D721Med (cell line): ENCODE measurements at regions not wholly inside any gene's neighbourhood (a gene's known extent, or its start where the extent isn't known, plus 50 kb on each side); places are given as distances from the start of the nearest gene placed in this dataset.

Source experiments
- DNase-seq: peaks from one replicate; pipeline ENCODE4 v3.0.0; 2011; ENCODE audit warnings: low spot score; ENCODE audit not compliant: insufficient read length
- FAIRE-seq: peaks from 2 replicates; lab custom pipeline; 2011; peaks lifted over from hg19 to GRCh38; lab: Jason Lieb, UNC
- CTCF ChIP-seq: IDR thresholded peaks from 2 replicates; pipeline ENCODE4 v1.5.1; 2012; ENCODE audit warnings: mild to moderate bottlenecking, control low read depth; ENCODE audit not compliant: insufficient read depth; ENCODE audit errors: missing control alignments

DNA sequence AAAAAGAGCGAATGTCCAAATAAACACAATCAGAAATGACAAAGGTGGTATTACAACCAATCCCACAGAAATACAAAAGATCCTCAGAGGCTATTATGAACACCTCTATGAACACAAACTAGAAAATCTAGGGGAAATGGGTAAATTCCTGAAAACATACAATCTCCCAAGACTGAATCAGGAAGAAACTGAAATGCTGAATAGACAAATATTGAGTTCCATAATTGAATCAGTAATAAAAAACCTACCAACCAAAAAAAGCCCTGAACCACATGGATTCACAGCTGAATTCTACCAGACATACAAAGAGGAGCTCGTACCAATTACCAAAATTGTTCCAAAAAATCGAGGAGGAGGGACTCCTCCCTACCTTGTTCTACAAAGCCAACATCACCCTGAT lies 56.1 kb upstream of the ZNF800 start:
- DNase-seq (no peak), FAIRE-seq (no peak)
- TF ChIP-seq CTCF = no peak

DNA sequence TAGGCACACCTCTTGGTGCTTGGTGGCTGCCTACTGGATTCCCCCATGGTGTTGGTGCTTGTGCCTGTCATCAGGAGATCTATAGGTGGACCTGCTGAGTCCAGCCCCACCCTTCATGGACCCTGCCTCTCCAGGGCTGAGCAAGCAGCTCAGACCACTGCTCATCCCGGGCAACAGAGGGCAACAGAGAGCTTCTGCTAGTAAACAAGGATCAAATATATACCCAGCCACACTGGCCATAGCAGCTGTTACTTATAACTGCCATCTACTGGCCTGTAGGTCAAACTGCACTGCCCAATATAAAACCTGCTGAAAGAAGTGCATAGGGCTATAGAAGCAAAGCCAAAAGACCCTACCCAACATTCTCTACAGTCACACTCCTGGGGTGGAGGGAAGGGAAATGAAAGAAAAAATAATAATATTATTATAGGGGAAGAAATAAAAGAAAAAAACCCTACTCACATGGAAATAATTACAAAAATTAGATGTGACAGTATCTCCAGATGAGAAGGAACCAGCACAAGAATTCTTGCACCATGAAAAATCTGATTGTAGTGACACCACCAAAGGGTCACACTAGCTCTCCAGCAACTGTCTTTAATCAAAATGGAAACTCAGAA lies 54.9 kb upstream of the ZNF800 start:
- FAIRE-seq = no peak
- TF ChIP-seq CTCF = peak; percentile 67
- DNase-seq = no peak

DNA sequence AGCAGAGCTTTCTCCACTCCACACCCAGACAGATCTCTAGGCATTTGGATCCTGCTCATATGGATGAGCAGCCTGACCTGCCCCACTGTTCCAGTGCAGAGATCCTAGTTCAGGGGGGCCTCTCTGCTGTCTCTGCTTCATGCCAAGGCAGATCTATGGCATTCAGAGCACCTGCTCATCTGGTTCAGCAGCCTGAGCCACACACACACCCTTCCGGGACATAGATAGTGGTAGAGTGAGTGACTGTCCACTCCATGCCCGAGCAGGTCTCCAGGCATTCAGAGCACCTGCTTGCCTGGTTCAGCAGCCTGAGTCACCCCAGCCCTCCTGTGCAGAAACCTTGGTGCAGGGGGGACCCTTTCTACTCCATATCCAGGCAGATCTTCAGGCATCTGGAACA lies 54.3 kb upstream of the ZNF800 start:
- no peak for FAIRE-seq
- no peak for DNase-seq
- TF ChIP-seq CTCF = no peak
